ENCODE measurements at regions not wholly inside any gene's neighbourhood (a gene's known extent, or its start where the extent isn't known, plus 50 kb on each side); places are given as distances from the start of the nearest gene placed in this dataset.

DNA sequence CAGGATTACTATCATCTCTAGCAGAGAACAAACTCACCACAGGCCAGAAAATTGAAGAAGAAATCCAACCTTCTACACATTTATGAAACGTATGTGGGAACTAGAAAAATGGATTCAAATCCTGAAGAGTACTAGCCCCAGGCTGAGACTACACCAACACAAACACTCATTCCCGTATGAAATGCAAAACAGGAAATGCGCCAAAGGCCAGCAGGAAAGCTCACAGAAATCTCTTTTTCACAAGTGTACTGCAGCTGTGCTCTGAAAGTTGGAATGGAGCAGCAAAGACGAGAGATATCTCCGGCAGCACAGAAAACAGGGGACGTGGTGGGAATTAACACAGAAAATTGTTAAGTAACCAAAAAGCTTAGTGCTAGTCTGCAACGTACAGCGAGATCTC is 913.5 kb downstream of the TDRD15 start:
- Histone ChIP-seq H3K9me3 (ENCODE audit: control insufficient read depth in 1 of 2, insufficient read depth in 1 of 2, low read depth in 1 of 2, low read length in 2 of 2) (peaks cover 11 to 21% of the 10 kb centered on the region in 2 experiments; a peak in 3 of 4 replicates), H2AFZ (ENCODE audit: low read depth, low read length, poor library complexity, severe bottlenecking) (no peak overlapping the region), H3K27ac (ENCODE audit: low read depth, low read length) (no peak overlapping the region), H3K4me2 (ENCODE audit: low read length) (no peak overlapping the region), H3K9me2 (ENCODE audit: insufficient read depth) (no peaks in the 10 kb centered on the region), H3K79me2 (ENCODE audit: insufficient read depth, low read length) (no peaks in the 10 kb centered on the region), H3K4me3 (replicated peaks in 1 of 2; ENCODE audit: low read depth in 1 of 2, low read length in 2 of 2) (no peak overlapping the region), H3K4me1 (ENCODE audit: control insufficient read depth in 1 of 2, insufficient read depth in 2 of 2, low read length in 2 of 2) (no peaks in the 10 kb centered on the region), H3K27me3 (ENCODE audit: insufficient read depth, low read length) (no peaks in the 10 kb centered on the region), H3K36me3 (ENCODE audit: control insufficient read depth in 1 of 2, insufficient read depth in 2 of 2, low read length in 2 of 2) (no peaks in the 10 kb centered on the region), H4K20me1 (ENCODE audit: insufficient read depth) (no peaks in the 10 kb centered on the region), H3K9ac (ENCODE audit: low read length) (no peak overlapping the region)
- POLR2A ChIA-PET: no interaction called here
- TF ChIP-seq YY1 (IDR thresholded peaks at IDR 0.05; ENCODE audit: extremely low read depth, insufficient replicate concordance, low read depth, low read length) (no peak), FOSL1 (IDR thresholded peaks at IDR 0.05; ENCODE audit: low read depth) (no peak), ZNF274 (IDR thresholded peaks at IDR 0.05; ENCODE audit: low read depth, low read length) (no peak), RAD21 (IDR thresholded peaks at IDR 0.05; ENCODE audit: low read depth) (no peak), EGR1 (IDR thresholded peaks at IDR 0.05; ENCODE audit: low read depth) (no peak), ELF1 (IDR thresholded peaks at IDR 0.05; ENCODE audit: borderline replicate concordance, low read depth) (no peak), SP1 (IDR thresholded peaks at IDR 0.05; ENCODE audit: low read depth) (no peak), POLR2AphosphoS5 (IDR thresholded peaks at IDR 0.05; ENCODE audit: low read depth, low read length) (no peak), JUND (IDR thresholded peaks at IDR 0.05) (no peak), EZH2phosphoT487 (IDR thresholded peaks at IDR 0.05; ENCODE audit: borderline replicate concordance) (no peak), CBX3 (IDR thresholded peaks at IDR 0.05; ENCODE audit: low read depth) (no peak), EZH2 (IDR thresholded peaks at IDR 0.05) (no peak), POLR2A (IDR thresholded peaks at IDR 0.05; ENCODE audit: borderline replicate concordance, extremely low read depth, insufficient read depth, insufficient read length) (no peak), ZFX (IDR thresholded peaks at IDR 0.05) (no peak), SIN3A (IDR thresholded peaks at IDR 0.05; ENCODE audit: low read depth) (no peak), TCF7L2 (IDR thresholded peaks at IDR 0.05; ENCODE audit: borderline replicate concordance, extremely low read depth, insufficient read depth, insufficient read length) (no peak)
- TF ChIP-seq, protein P1, sequence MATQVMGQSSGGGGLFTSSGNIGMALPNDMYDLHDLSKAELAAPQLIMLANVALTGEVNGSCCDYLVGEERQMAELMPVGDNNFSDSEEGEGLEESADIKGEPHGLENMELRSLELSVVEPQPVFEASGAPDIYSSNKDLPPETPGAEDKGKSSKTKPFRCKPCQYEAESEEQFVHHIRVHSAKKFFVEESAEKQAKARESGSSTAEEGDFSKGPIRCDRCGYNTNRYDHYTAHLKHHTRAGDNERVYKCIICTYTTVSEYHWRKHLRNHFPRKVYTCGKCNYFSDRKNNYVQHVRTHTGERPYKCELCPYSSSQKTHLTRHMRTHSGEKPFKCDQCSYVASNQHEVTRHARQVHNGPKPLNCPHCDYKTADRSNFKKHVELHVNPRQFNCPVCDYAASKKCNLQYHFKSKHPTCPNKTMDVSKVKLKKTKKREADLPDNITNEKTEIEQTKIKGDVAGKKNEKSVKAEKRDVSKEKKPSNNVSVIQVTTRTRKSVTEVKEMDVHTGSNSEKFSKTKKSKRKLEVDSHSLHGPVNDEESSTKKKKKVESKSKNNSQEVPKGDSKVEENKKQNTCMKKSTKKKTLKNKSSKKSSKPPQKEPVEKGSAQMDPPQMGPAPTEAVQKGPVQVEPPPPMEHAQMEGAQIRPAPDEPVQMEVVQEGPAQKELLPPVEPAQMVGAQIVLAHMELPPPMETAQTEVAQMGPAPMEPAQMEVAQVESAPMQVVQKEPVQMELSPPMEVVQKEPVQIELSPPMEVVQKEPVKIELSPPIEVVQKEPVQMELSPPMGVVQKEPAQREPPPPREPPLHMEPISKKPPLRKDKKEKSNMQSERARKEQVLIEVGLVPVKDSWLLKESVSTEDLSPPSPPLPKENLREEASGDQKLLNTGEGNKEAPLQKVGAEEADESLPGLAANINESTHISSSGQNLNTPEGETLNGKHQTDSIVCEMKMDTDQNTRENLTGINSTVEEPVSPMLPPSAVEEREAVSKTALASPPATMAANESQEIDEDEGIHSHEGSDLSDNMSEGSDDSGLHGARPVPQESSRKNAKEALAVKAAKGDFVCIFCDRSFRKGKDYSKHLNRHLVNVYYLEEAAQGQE (IDR thresholded peaks at IDR 0.05; ENCODE audit: low read depth): no peak
- TF ChIP-seq, protein P2, sequence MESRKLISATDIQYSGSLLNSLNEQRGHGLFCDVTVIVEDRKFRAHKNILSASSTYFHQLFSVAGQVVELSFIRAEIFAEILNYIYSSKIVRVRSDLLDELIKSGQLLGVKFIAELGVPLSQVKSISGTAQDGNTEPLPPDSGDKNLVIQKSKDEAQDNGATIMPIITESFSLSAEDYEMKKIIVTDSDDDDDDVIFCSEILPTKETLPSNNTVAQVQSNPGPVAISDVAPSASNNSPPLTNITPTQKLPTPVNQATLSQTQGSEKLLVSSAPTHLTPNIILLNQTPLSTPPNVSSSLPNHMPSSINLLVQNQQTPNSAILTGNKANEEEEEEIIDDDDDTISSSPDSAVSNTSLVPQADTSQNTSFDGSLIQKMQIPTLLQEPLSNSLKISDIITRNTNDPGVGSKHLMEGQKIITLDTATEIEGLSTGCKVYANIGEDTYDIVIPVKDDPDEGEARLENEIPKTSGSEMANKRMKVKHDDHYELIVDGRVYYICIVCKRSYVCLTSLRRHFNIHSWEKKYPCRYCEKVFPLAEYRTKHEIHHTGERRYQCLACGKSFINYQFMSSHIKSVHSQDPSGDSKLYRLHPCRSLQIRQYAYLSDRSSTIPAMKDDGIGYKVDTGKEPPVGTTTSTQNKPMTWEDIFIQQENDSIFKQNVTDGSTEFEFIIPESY (IDR thresholded peaks at IDR 0.05; ENCODE audit: extremely low read depth, insufficient replicate concordance, low read length): no peak
- TF ChIP-seq, protein P3, sequence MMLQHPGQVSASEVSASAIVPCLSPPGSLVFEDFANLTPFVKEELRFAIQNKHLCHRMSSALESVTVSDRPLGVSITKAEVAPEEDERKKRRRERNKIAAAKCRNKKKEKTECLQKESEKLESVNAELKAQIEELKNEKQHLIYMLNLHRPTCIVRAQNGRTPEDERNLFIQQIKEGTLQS (IDR thresholded peaks at IDR 0.05): no peak
- TF ChIP-seq, protein P4, sequence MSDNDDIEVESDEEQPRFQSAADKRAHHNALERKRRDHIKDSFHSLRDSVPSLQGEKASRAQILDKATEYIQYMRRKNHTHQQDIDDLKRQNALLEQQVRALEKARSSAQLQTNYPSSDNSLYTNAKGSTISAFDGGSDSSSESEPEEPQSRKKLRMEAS (IDR thresholded peaks at IDR 0.05): no peak
- no peak for DNase-seq (ENCODE audit: low read depth, low spot score)
- BruUV-seq (replicated peaks): no TSS peak
- no peak for ATAC-seq
- intact Hi-C loops (cut with micrococcal nuclease): no loop called here
- CTCF ChIA-PET: no interaction called here
- RAD21 ChIA-PET (ENCODE audit: low non-redundant PET in 1 of 2, low total read pairs in 2 of 2, uncharacterized antibody in 2 of 2, unreplicated experiment in 2 of 2): no interaction called here
